Brain pericyte (primary cell): ENCODE measurements at regions not wholly inside any gene's neighbourhood (a gene's known extent, or its start where the extent isn't known, plus 50 kb on each side); places are given as distances from the start of the nearest gene placed in this dataset.
"Not testable (repeated sequence)": the region's sequence is repeated elsewhere in the genome, so short reads cannot be mapped to it uniquely, and the experiment has no call there.

Source experiments
- DNase-seq: peaks from one replicate; pipeline ENCODE4 v3.0.0-alpha.2; 2012; ENCODE audit warnings: low read depth, low spot score

- DNase-seq: not testable (repeated sequence)
These were observed 1685.1 kb downstream of the SPATA31A7 start for GRCh38 chr9:62874745-62875599.

DNA sequence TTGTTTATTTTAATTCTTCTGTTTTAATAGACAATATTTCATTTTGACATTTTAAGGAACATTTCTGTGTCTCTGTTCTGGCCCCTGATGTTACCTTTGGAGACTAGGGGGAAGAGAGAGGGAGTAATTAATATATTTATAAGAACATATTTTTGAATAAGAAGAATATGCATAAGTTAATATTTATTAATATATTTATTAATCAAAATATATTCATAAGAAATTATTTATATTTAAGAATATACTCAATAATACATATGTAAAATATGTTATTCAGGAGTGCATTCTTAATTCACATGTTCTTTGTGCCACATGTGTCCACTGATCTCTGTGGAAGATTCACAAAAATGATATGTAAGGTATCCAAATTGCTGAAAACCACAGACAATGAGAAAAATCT lies 1687.7 kb downstream of the SPATA31A7 start:
- not testable (repeated sequence) for DNase-seq

DNA sequence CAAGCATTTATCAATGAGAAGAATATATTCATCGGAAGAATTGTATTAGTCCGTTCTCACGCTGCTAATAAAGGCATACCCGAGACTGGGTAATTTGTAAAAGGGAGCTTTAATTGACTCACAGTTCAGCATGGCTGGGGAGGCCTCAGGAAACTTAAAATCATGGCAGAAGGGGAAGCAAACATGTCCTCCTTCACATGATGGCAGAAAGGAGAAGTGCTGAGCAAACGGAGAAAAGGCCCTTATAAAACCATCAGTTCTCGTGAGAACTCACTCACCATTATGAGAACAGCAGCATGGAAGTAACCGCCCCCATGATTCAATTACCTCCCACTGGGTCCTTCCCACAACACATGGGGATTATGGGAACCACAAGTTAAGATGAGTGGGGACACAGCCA lies 1688.2 kb downstream of the SPATA31A7 start:
- DNase-seq: not testable (repeated sequence)

GRCh38 chr9:62880453-62880852 lies 1690.6 kb downstream of the SPATA31A7 start:
- not testable (repeated sequence) for DNase-seq

GRCh38 chr9:62880971-62881370 lies 1691.1 kb downstream of the SPATA31A7 start:
- not testable (repeated sequence) for DNase-seq

GRCh38 chr9:62881811-62882210 lies 1692.0 kb downstream of the SPATA31A7 start:
- DNase-seq: not testable (repeated sequence)

- DNase-seq: not testable (repeated sequence)
These were observed 1692.9 kb downstream of the SPATA31A7 start for GRCh38 chr9:62882717-62883116.

DNA sequence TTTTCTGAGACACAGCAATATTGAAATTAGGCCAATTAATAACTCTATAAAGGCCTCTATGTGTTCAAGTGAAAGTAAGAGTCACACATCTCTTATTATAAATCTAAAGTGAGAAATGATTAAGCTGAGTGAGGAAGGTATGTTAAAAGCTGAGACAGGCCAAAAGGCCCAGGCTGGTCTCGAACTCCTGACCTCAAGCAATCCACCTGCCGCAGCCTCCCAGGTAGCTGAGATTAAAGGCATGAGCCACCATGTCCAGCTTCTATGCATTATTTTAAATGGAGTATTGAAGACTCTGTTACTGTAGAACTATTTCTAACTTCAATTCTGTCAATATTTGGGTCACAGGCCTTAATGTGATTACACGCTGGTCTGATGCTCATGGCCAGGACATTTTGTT lies 1706.9 kb downstream of the SPATA31A7 start:
- DNase-seq: not testable (repeated sequence)

DNA sequence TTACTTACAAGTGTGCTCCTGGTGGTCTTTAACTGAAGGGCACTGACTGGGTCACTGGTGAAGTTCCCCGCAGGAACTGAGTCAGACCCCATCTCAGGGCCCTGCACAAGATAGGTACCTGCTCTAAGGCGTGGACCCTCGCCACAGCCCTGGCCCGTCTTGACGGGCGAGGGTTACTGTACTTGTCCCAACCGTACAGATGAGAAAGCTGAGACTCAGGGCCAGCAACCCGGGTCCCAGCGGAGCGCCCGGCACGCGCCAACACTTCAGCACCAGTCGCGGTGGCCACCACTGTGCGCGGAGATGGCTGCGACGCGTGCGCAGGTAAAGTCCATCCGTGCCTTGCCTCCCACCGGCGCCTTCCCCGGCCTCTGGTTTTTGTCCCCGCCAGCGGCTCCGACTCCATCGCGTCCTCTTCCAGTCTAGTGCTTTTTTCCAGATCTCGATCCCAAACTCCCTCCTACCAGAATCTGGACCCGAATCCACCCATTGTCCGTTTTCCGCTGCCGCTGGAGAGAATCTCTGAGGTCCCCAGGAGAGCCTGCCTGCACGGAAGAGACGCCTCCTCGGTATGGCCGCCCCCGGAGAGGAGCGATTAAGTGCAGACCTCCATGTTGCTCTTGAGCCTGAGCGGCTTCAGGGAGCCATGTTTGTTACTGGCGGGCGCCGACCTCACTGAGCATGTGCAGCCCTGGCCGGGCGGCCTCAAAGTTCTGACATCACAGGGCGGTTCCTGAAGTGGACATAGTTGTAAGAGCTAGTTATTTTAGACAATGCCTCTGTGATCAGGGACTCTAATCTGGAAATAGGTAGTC lies 1707.8 kb downstream of the SPATA31A7 start:
- DNase-seq: not testable (repeated sequence)

GRCh38 chr9:62899666-62900065 lies 1709.8 kb downstream of the SPATA31A7 start:
- not testable (repeated sequence) for DNase-seq

DNA sequence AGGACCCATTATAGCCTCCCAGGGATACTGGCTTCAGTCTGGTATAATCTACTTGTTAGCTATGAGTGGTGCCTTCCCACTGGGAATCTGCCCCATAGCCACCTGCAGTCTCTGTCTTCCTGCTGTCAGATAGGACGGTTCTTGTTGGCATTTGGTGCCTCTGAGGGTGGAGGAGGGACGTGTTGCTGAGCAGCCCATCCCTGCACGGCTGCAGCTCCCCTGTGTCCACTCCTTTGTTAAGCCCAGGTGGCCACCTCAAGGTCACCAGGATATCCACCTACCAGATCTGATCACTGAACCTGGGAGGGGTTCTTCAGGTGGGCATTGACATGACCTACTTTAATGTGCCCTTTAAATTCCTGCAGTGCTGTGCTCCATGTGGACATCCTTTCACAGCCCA lies 1714.2 kb downstream of the SPATA31A7 start:
- DNase-seq: not testable (repeated sequence)

GRCh38 chr9:62905722-62906121 lies 1715.9 kb downstream of the SPATA31A7 start:
- not testable (repeated sequence) for DNase-seq

- DNase-seq: not testable (repeated sequence)
These were observed 1718.0 kb downstream of the SPATA31A7 start for GRCh38 chr9:62907866-62908265.

DNA sequence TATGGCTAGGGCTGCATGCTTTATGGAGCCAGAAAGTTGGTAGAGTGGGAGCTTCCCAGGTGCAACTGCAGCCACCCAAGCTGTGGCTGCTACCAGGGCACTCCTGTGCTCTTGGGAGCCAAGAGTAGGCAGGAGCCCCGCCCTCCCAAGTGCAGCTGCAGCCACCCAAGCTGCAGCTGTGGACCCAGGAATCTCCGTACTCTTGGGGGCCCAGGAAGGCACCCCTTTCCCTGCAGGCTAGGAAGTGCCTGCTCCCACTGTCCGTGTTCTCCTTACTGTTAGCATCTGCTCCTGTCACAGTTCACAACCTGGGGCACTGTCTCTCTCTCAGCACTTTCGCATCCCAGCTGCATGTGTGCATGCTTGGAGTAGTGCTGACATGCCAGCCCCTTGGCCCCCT lies 1718.4 kb downstream of the SPATA31A7 start:
- DNase-seq: not testable (repeated sequence)

- not testable (repeated sequence) for DNase-seq
These were observed 1719.6 kb downstream of the SPATA31A7 start for GRCh38 chr9:62909447-62909846.

DNA sequence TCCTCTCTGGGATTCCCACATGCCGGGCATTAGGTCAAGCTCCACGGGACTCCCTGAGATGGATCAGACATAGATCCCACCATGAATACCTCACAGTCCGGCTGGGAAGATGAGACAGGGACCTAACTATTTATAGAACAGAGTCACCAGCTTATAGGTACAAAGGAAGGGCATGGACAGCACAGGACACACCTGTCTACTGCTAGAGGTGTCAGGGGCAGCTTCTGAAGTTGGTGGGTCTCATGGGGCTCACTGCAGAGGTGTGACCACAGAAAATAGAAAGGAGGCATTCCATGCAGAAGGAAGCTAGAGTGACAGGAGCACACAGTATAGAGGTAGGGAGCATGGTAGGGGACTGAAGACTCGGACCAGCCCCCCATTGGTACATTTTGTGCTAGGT lies 1722.4 kb downstream of the SPATA31A7 start:
- DNase-seq: not testable (repeated sequence)

GRCh38 chr9:62915168-62915567 lies 1725.3 kb downstream of the SPATA31A7 start:
- DNase-seq: not testable (repeated sequence)

DNA sequence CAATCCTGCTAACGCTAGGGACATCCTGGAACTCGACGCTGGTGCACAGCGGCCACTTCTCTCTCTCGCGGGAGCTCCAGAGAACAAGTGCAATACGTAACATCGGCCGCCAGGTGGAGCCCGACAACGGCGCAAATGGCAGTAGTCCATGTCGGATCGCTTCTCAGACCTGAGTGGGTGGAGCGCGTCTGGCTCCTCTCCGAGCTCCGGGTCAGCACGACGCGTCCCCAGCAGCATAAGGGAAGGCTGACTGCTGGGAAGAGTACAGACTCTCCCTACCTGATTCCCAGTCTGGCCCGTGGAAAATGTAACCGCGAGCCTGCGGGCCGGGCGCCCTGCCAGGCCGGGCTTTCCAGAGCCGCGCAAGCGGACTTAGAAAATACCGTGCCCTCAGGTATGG lies 1725.8 kb downstream of the SPATA31A7 start:
- not testable (repeated sequence) for DNase-seq

- not testable (repeated sequence) for DNase-seq
These were observed 1729.0 kb downstream of the SPATA31A7 start for GRCh38 chr9:62918648-62919385.

- not testable (repeated sequence) for DNase-seq
These were observed 1741.6 kb downstream of the SPATA31A7 start for GRCh38 chr9:62931484-62931883.

- DNase-seq: not testable (repeated sequence)
These were observed 1763.0 kb downstream of the SPATA31A7 start for GRCh38 chr9:62952840-62953239.
